Neural progenitor cell (in vitro differentiated cells): ENCODE measurements at regions not wholly inside any gene's neighbourhood (a gene's known extent, or its start where the extent isn't known, plus 50 kb on each side); places are given as distances from the start of the nearest gene placed in this dataset.

Experiments used
- EZH2 ChIP-seq: fragments of 200-600 bp; sonication (generic); IDR thresholded peaks from 2 replicates; pipeline ENCODE4 v1.6.1; 2017; ENCODE audit warnings: antibody characterized with exemption, mild to moderate bottlenecking, moderate library complexity
- TF ChIP-seq, protein P1 (sequence below): fragments of 200-600 bp; sonication (generic); IDR thresholded peaks from 2 replicates; pipeline ENCODE4 v1.5.1; 2017; ENCODE audit warnings: antibody characterized with exemption, mild to moderate bottlenecking

DNA sequence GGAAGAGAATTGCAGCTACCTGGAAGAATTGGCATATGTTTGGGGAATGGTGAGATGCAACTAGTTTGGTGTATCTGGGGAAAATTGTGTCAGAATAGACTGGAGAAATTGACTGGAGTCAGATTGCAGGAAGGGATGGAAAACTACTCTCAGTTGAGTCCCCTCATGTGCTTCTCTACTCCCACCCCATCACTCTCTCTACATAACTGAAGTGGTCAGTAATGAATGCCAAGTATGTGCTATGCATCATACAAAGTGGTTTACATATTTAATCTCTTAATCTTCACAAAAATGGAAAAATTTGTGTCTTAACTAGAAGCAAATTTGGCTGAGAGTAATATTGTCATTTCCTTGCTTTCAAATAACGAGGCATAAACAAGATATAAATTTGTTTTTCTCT, 146.4 kb upstream of the TNC start:
- no peak for TF ChIP-seq EZH2
- TF ChIP-seq, protein P1, sequence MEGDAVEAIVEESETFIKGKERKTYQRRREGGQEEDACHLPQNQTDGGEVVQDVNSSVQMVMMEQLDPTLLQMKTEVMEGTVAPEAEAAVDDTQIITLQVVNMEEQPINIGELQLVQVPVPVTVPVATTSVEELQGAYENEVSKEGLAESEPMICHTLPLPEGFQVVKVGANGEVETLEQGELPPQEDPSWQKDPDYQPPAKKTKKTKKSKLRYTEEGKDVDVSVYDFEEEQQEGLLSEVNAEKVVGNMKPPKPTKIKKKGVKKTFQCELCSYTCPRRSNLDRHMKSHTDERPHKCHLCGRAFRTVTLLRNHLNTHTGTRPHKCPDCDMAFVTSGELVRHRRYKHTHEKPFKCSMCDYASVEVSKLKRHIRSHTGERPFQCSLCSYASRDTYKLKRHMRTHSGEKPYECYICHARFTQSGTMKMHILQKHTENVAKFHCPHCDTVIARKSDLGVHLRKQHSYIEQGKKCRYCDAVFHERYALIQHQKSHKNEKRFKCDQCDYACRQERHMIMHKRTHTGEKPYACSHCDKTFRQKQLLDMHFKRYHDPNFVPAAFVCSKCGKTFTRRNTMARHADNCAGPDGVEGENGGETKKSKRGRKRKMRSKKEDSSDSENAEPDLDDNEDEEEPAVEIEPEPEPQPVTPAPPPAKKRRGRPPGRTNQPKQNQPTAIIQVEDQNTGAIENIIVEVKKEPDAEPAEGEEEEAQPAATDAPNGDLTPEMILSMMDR: no peak
